CD8-positive, alpha-beta memory T cell (primary cell): ENCODE measurements at regions not wholly inside any gene's neighbourhood (a gene's known extent, or its start where the extent isn't known, plus 50 kb on each side); places are given as distances from the start of the nearest gene placed in this dataset.

Experiments
- CTCF ChIA-PET: fragments of 350-600 bp; sonication (Branson Sonifier 250); formaldehyde crosslinking; loops from one replicate; lab custom pipeline; 2021; ENCODE audit warnings: antibody characterized with exemption; lab: Charles Lee
- POLR2A ChIA-PET: fragments of 350-600 bp; sonication (Branson Sonifier 250); formaldehyde crosslinking; loops from one replicate; lab custom pipeline; 2021; ENCODE audit warnings: antibody characterized with exemption; lab: Charles Lee
- DNase-seq, 5 donors: peaks; one replicate each; pipeline versions ENCODE4 v3.0.0 to v3.0.0-alpha.2; 2020 to 2022; ENCODE audit warnings: mixed read lengths in 1 of 5
- H3K27ac ChIP-seq: one replicate; pipeline ENCODE4 v1.7.0; 2013; ENCODE audit warnings: low read depth, mild to moderate bottlenecking, low read length, moderate library complexity
- H3K27me3 ChIP-seq: 2 replicates; pipeline ENCODE4 v1.7.0; 2013; ENCODE audit warnings: low read length, mild to moderate bottlenecking; ENCODE audit not compliant: insufficient read depth, poor library complexity, severe bottlenecking
- H3K36me3 ChIP-seq: 2 replicates; pipeline ENCODE4 v1.7.0; 2013; ENCODE audit warnings: mild to moderate bottlenecking, low read length, moderate library complexity; ENCODE audit not compliant: insufficient read depth
- H3K4me1 ChIP-seq: 2 replicates; pipeline ENCODE4 v1.7.0; 2013; ENCODE audit warnings: mild to moderate bottlenecking, low read length, moderate library complexity; ENCODE audit not compliant: insufficient read depth
- H3K4me3 ChIP-seq: 2 replicates; pipeline ENCODE4 v1.7.0; 2013; ENCODE audit warnings: mild to moderate bottlenecking, low read length
- H3K9me3 ChIP-seq: 2 replicates; pipeline ENCODE4 v1.7.0; 2013; ENCODE audit warnings: mild to moderate bottlenecking, low read length
- H3K27ac Mint-ChIP-seq, 8 donors: one replicate each; pipeline ENCODE4 v1.8.0; 2020 to 2021; ENCODE audit warnings: mixed read lengths in 8 of 8, mild to moderate bottlenecking in 6 of 8, inconsistent platforms in 3 of 8, moderate library complexity in 3 of 8
- H3K27me3 Mint-ChIP-seq, 2 donors: one replicate each; pipeline ENCODE4 v1.8.0; 2020 to 2021; ENCODE audit warnings: mixed read lengths in 2 of 2, mild to moderate bottlenecking in 1 of 2, moderate library complexity in 1 of 2
- H3K36me3 Mint-ChIP-seq, 3 donors: one replicate each; pipeline ENCODE4 v1.8.0; 2020 to 2021; ENCODE audit warnings: mixed read lengths in 3 of 3, inconsistent platforms in 1 of 3, mild to moderate bottlenecking in 1 of 3
- H3K4me1 Mint-ChIP-seq, 3 donors: one replicate each; pipeline ENCODE4 v1.8.0; 2020 to 2021; ENCODE audit warnings: mixed read lengths in 3 of 3, inconsistent platforms in 1 of 3, mild to moderate bottlenecking in 1 of 3
- H3K4me3 Mint-ChIP-seq, 7 donors: one replicate each; pipeline ENCODE4 v1.8.0; 2020 to 2021; ENCODE audit warnings: mixed read lengths in 7 of 7, mild to moderate bottlenecking in 6 of 7, moderate library complexity in 4 of 7, inconsistent platforms in 2 of 7
- H3K9me3 Mint-ChIP-seq, 5 donors: one replicate each; pipeline ENCODE4 v1.8.0; 2020 to 2022; ENCODE audit warnings: mixed read lengths in 5 of 5, mild to moderate bottlenecking in 3 of 5, moderate library complexity in 2 of 5, inconsistent platforms in 1 of 5

GRCh38 chr3:43160664-43161063 lies 54.8 kb upstream of the POMGNT2 start:
- Mint-ChIP-seq H3K27ac (peak overlapping the region in 1 of 8 donors; percentile 71), H3K4me3 (no peak overlapping the region), H3K36me3 (peaks cover 0 to 7% (median 0%) of the 10 kb centered on the region in 3 donors), H3K4me1 (peaks cover 26 to 31% (median 30%) of the 10 kb centered on the region in 3 donors), H3K9me3 (peaks cover under 1 to 3% (median 2%) of the 10 kb centered on the region in 5 donors), H3K27me3 (no peaks in the 10 kb centered on the region)
- Histone ChIP-seq H3K4me1 (peaks cover 26% of the 10 kb centered on the region), H3K36me3 (no peaks in the 10 kb centered on the region), H3K4me3 (no peak overlapping the region), H3K9me3 (no peaks in the 10 kb centered on the region), H3K27me3 (no peaks in the 10 kb centered on the region), H3K27ac (no peak overlapping the region)
- POLR2A ChIA-PET, result no interaction called here
- CTCF ChIA-PET, result interaction anchor here (1.3 to 3.4 kb wide), 6 partner anchors 20 to 342 kb away, joined by 3 to 34 read pairs (median 12); no protein-coding TSS in a partner anchor
- DNase-seq, result no peak

DNA sequence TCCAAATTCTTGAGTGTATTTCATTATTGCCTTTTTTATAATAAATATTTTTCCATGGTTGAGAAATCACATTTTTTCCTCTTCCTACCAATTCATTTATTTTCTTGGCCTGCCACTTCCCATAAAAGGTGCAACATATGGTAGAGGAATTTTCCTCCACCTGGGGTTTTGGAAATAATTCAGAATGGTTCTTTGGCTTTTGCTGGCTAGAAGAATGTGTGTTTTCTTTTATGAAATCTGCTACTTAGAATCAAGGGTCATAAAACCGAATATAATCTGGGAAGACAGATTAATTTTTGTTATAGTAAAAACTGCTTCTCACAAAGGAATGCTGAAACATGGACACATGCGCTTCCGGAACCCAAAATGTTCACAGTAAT lies 54.0 kb upstream of the POMGNT2 start:
- no peak overlapping the region for H3K27ac Mint-ChIP-seq
- H3K36me3 Mint-ChIP-seq, result peaks cover 0 to 6% (median 0%) of the 10 kb centered on the region in 3 donors
- Histone ChIP-seq H3K9me3 (no peaks in the 10 kb centered on the region), H3K4me3 (no peak overlapping the region), H3K27me3 (no peaks in the 10 kb centered on the region), H3K27ac (no peak overlapping the region), H3K36me3 (no peaks in the 10 kb centered on the region), H3K4me1 (peaks cover 33% of the 10 kb centered on the region)
- no peak for DNase-seq
- no peak overlapping the region for H3K4me3 Mint-ChIP-seq
- peaks cover 0 to 3% (median 0%) of the 10 kb centered on the region in 5 donors for H3K9me3 Mint-ChIP-seq
- CTCF ChIA-PET, result interaction anchor here (1.3 to 1.9 kb wide), 3 partner anchors 20 to 343 kb away, joined by 3 to 11 read pairs (median 3); no protein-coding TSS in a partner anchor
- H3K27me3 Mint-ChIP-seq, result no peaks in the 10 kb centered on the region
- POLR2A ChIA-PET, result no interaction called here
- peaks cover 31 to 37% (median 32%) of the 10 kb centered on the region in 3 donors for H3K4me1 Mint-ChIP-seq

DNA sequence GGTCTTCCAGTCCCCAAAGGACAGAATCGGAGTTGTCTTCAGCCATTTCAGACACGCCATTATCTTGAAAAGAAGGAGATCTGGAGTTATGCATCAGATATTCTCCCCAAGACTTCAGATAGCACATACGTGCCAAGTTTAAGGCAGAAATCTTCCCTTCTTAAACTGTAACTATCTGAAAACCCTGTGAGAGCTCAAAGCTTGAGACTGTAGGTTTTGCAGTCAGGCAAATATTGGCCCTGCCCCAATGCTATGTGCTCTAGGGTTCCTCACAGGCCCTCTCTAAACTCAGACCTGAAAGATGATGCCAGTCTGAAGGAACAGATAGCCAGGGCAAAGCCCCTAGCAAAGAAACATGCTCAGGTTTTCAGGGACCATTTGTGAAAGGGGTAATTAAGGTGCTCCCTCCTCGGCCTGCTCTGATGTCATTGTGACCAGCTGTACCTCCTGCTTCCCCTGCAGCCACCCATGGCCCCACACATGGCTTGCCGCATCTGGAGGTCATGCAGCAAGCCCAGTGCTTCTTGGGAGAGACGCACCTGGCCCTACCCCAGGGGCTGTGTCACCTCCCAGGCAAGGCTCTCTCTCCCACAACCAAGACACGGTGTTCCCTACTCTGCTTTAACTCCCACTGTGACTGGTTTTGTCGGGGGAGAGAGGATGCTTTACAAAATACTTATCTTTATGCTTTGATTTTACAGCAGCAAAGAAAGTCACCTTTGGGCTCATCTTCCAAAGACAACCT lies 53.4 kb upstream of the POMGNT2 start:
- POLR2A ChIA-PET, result no interaction called here
- Histone ChIP-seq H3K9me3 (no peaks in the 10 kb centered on the region), H3K27me3 (no peaks in the 10 kb centered on the region), H3K27ac (no peak overlapping the region), H3K36me3 (no peaks in the 10 kb centered on the region), H3K4me3 (no peak overlapping the region), H3K4me1 (peaks cover 35% of the 10 kb centered on the region)
- Mint-ChIP-seq H3K4me3 (no peak overlapping the region), H3K27me3 (no peaks in the 10 kb centered on the region), H3K27ac (peak overlapping the region in 1 of 8 donors; percentile 74), H3K36me3 (peaks cover 0 to under 1% (median 0%) of the 10 kb centered on the region in 3 donors), H3K4me1 (peaks cover 25 to 35% (median 31%) of the 10 kb centered on the region in 3 donors), H3K9me3 (no peaks in the 10 kb centered on the region)
- CTCF ChIA-PET, result no interaction called here
- no peak for DNase-seq

DNA sequence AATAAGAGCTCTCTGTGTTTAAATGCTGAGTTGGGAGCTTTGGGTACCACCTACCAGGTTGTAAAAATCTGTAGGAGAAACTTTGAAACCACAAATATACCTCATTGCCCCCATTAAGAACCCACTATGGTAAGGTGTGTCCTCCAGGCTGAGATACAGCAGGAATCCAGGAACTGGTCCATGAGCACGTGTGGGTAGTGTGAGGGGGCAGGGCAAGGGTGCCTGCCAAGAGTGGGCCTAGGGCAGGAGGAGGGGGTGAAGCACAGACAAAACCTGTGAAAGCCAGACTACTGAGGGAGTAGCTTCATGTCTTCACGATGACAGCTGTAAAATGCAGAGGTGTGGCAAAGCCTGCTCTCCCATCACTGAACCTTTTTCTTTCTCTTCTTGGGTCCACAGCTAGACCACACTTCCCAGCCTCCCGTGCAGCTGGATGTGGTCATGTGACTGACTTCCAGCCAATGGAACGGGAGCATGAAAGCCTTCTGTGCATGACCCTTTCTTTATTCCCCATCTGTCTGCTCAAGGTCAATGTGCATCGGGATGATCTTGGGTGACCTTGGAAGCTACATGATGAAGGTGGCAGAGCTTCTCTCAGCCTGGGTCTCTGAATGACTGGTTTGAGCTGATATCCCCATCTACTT lies 51.1 kb upstream of the POMGNT2 start:
- no peaks in the 10 kb centered on the region for H3K36me3 Mint-ChIP-seq
- H3K4me1 Mint-ChIP-seq, result peaks cover 2 to 11% (median 8%) of the 10 kb centered on the region in 3 donors
- H3K4me1 ChIP-seq, result peaks cover 12% of the 10 kb centered on the region
- H3K4me3 Mint-ChIP-seq, result no peak overlapping the region
- no peaks in the 10 kb centered on the region for H3K27me3 ChIP-seq
- no peak overlapping the region for H3K4me3 ChIP-seq
- H3K27ac ChIP-seq, result no peak overlapping the region
- DNase-seq, result no peak
- H3K36me3 ChIP-seq, result no peaks in the 10 kb centered on the region
- H3K27ac Mint-ChIP-seq, result peak overlapping the region in 4 of 8 donors; percentile 47 to 82 (median 64)
- CTCF ChIA-PET, result no interaction called here
- H3K9me3 Mint-ChIP-seq, result no peaks in the 10 kb centered on the region
- POLR2A ChIA-PET, result no interaction called here
- no peaks in the 10 kb centered on the region for H3K9me3 ChIP-seq
- H3K27me3 Mint-ChIP-seq, result peaks cover 2 to 5% of the 10 kb centered on the region in 2 donors

DNA sequence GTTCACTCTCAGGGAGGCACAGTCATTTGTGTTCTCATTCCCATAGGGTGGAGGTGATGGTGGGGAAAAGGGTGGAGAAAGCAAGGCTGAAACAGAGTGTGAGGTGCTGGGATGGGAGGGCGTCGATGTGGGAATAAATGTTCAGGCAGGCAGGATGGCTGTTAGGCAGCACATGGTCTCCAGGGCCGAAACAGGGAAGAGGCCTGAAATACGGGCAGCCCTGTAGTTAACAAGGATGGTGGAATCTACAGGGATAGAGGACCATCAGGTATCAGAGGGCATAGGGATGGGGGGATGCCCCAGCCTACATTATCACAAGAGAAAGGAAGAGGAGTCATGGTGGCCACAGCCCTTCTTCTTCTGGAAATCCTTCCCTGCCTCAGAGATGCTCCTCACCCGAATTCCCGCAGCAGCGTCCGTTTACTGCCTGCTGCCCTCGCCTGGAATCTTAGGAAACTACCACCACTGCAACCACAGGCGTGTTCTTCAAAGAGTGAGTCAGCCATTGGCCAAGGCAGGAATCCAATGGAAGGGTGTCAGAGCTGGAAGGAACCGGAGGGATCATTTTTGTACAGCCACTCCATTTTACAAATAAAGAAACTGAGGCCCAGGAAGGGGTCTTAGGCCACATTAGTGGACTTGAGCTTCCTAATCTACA lies 49.7 kb upstream of the POMGNT2 start:
- Mint-ChIP-seq H3K4me3 (no peak overlapping the region), H3K36me3 (no peaks in the 10 kb centered on the region), H3K27ac (peak overlapping the region in 1 of 8 donors; percentile 58), H3K27me3 (peaks cover 3 to 15% of the 10 kb centered on the region in 2 donors), H3K9me3 (no peaks in the 10 kb centered on the region), H3K4me1 (peaks cover 0 to 10% (median 7%) of the 10 kb centered on the region in 3 donors)
- POLR2A ChIA-PET, result no interaction called here
- H3K27ac ChIP-seq, result no peak overlapping the region
- DNase-seq, result no peak
- no peaks in the 10 kb centered on the region for H3K36me3 ChIP-seq
- no peaks in the 10 kb centered on the region for H3K9me3 ChIP-seq
- H3K4me3 ChIP-seq, result no peak overlapping the region
- peaks cover 9% of the 10 kb centered on the region for H3K4me1 ChIP-seq
- CTCF ChIA-PET, result interaction anchor here (1.3 kb wide), 1 partner anchor 214 kb away, joined by 3 read pairs; no protein-coding TSS in a partner anchor
- no peaks in the 10 kb centered on the region for H3K27me3 ChIP-seq
